CD1c-positive myeloid dendritic cell (primary cell): ENCODE measurements at regions not wholly inside any gene's neighbourhood (a gene's known extent, or its start where the extent isn't known, plus 50 kb on each side); places are given as distances from the start of the nearest gene placed in this dataset.
A peak's percentile ranks its signal among the peaks of the same experiment; 100 is the strongest.

Source experiments
- DNase-seq: peaks from one replicate; pipeline ENCODE4 v3.0.0-alpha.2; 2016; ENCODE audit errors: extremely low spot score

GRCh38 chr21:39124681-39125251 lies 58.5 kb downstream of the PSMG1 start:
- no peak for DNase-seq

DNA sequence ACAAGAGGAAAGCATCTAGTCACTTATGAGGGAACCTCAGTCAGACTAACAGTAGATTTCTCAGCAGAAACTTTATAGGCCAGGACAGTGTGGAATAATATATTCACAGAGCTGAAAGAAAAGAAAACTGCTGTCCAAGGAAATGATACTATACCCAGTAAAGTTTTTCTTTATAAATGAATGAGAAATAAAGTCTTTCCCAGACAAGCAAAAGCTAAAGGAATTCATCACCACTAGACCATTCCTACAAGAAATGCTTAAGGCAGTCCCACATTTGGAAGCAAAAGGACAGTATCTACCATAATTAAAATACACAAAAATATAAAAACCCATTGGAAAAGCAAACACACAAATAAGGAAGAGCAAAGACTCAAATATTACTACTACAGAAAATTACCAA lies 59.9 kb downstream of the PSMG1 start:
- no peak for DNase-seq

- no peak for DNase-seq
Measured at GRCh38 chr21:39121600-39122355, 61.5 kb downstream of the PSMG1 start.

DNA sequence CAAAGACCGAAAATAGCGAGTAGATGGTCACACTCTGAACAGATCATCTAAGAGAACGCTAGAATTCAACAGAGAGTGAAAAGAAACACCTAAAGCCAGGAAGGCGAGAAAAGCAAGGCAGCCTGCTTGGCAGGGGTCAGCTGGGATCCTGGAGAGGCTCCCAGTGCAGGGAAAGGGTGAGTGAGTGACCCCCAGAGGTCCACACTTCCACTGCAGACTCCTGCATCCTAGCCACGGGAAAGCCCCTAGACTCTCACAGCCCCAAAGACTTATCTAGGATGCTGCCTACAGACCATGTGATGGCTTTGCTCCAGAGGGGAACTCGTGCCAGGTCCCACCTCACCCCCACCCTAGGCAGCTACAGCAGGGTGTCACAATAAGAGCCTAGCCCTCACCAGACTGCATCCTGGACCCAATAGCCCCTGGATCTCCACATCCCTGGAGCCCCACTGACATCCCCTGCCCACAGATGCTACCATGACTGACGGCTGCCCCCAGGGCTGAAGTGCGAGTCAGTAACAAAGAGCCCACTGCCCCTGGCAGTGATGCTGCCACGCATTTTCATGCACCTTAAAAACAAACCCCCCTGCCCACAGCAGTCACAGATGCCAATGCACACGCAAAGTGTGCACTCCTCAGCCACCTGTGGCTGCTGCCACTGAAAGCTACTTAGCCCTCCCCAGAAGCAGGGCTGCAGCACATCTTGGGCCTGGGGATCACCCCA lies 62.2 kb downstream of the PSMG1 start:
- no peak for DNase-seq

DNA sequence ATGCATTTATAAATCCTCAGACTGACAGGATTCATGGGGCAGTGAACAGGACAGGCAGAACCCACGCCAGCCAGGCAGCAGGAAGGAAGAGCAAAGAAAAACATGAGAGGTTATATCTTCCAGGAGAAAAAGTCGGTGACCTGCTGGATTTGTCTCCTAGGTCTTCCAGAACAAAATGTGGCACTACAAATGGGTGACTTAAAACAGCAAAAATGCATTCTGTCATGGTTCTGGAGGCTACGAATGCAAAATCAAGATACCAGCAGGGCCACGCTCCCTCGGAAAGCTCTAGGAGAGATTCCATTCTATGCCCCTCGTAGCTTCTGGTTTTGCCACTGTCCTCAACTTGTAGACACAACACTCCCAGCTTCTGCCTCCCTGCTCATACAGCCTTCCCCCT lies 63.4 kb downstream of the PSMG1 start:
- DNase-seq, result no peak

DNA sequence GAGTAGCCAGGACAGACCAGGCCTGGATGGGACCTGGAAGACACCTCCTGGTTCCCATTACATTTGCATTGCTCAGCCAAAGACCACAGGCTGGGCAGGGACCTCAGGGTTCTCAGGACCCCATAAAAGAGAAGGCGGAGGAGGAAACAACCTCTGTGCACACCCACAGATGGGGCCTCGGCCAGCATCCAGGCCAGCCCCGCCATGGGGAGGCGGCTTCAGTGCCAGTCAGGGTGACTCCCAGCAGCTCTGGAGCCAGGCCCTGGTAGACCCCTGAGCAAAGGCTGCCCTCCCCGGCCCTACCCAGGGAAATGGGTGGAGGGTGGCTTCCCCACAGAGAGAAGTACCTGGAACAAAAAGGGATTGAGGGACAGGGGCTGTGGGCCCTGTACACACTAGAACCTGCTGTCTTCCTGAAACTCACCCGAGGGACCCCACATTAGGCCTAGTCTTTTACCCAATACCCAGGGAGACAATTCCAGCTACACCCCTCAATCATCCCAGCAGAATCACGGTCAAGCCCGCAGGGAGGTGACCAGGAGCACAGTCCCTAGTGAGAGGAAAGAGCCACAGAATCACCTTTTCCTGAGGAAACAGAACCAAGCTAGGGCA lies 64.5 kb downstream of the PSMG1 start:
- no peak for DNase-seq

DNA sequence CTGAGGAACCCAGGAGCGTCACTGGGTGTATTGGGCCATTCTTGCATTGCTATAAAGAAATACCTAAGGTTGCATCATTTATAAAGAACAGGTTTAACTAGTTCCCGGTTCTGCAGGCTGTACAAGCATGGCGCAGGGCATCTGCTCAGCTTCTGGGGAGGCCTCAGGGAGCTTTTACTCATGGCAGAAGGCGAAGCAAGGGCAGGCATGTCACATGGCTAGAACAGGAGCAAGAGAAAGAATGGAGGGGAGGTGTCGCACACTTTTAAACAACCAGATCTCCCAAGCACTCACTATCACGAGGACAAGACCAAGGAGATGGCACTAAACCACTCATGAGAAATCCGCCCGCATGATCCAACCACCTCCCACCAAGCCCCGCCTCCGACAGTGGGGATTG lies 65.2 kb downstream of the PSMG1 start:
- DNase-seq, result no peak

- DNase-seq, result no peak
Measured at GRCh38 chr21:39117440-39117970, 65.7 kb downstream of the PSMG1 start.

DNA sequence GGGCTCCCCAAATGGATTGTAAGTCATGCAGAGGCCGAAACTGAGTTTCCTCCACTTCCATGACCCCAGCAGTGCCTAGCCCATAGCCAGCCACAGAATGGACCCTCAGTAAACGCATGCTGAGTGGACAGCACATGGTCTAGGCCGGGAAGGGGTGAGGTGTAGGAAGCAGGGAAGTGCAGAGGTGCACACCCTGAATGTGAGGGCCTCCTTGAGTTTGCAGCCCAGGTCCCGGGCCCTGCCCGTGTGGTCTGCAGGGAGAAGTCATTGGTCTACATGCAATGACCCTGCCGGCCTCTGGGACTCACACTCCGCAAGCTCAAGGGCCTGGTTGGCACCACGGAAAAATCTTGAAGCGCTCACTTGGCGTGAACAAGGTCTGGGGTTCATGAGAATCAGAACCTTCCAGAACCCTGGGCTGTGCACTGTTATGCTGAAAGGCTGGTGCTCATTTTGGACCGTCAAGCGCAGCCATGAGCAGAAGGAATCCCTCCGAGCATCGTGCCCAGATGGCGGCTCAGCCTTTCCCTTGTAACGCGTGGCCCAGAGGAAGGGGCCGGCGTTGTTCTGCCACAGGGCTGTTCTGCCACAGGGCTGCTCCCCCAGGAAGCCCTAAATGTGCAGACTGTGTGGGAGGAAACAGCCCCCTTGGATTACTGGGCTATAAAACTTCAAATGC lies 66.4 kb downstream of the PSMG1 start:
- DNase-seq, result no peak

DNA sequence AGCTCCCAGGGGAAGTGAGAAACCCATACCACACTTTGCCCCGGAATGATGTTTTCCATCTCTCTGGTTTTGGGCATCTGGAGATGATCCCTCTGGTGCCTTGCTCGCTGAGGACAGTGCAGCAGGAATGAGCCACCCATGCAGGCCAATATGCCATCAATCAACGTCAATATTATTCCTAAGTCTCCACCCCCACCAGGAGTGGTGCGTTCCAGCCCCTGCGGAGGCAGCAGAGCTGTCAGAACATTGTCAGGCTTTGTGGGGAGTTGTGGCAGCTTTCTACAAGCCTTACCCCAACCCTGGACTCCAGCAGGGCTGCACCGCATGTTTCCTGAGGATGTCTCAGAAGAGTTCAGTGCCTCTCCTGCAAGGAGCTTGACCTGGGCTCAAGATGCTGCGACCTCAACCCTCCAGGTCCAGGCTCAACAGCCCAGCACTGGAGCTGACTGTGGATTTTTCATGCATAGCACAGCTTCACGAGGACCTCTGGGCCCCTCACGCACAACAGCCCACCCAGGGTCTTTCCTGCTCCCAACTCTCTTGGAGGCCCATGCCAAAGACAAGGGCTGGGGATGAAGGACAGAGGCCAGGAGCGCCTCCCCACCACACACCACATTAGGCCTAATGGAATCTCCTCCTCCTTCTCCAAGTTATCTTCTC lies 67.5 kb downstream of the PSMG1 start:
- no peak for DNase-seq

GRCh38 chr21:39114871-39115575 lies 68.2 kb downstream of the PSMG1 start:
- no peak for DNase-seq

- DNase-seq, result no peak
Measured at GRCh38 chr21:39111931-39112550, 71.2 kb downstream of the PSMG1 start.

- DNase-seq, result no peak
Measured at GRCh38 chr21:39110431-39110830, 72.8 kb downstream of the PSMG1 start.

DNA sequence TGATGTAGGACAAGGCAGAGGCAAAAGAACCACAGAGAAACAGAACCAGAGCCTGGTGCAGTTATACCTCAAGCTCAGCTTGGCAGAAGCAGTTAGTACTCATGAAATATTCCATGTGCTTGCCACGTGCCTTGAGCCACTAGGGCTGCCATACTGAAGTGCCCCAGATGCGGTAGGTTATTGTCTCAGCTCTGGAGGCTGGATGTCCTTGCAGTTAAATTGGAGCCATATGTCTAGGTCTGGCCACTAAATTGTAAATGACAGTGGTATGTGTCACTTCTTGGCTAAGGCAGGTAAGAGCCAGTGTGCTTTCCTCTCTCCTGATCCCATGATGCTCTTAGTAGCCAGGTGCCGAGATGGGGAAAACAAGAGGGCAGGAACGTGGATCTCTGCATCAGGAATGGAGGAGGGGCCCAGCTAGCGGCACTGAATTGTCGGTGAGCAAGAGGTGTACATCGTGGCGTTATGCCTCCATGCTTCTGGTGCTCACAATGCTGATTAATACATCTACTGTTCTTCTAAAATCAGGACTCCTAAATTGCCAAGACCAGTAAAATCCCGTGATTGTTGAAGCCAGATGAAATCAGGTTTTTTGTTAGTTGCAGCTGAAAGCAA lies 73.5 kb downstream of the PSMG1 start:
- DNase-seq, result no peak

GRCh38 chr21:39109163-39109530 lies 74.1 kb downstream of the PSMG1 start:
- DNase-seq, result no peak

- peak; percentile 38 for DNase-seq
Measured at GRCh38 chr21:39108291-39109162, 74.7 kb downstream of the PSMG1 start.

DNA sequence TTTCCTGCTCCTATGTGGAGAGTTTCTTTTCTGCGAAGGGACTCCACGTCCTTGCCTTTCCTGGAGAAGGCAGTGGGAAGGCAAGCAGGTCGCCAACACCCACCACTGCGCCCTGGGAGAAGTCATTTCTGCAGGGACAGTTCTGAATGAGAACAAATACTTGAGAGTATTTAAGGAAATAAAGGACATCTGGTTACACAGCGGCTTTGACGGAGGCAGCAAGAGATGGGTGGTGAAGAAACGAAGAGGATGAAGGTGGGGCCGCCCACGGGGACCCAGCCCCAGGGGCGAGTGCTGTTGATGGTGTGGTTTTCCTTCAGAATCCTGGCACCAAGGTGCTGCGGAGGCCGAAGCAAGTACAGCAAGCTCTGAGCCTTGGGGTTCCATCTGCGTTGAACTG lies 75.5 kb downstream of the PSMG1 start:
- DNase-seq, result no peak

GRCh38 chr21:39106881-39107462 lies 76.3 kb downstream of the PSMG1 start:
- no peak for DNase-seq
